Stimulated activated naive CD8-positive, alpha-beta T cell treated with anti-CD3 and anti-CD28 coated beads, Interleukin-15, amount 100 ng/mL, for 72 hours (primary cell): ENCODE measurements at regions not wholly inside any gene's neighbourhood (a gene's known extent, or its start where the extent isn't known, plus 50 kb on each side); places are given as distances from the start of the nearest gene placed in this dataset.

Source experiments
- ATAC-seq: fragments of 150-1000 bp; cut with Tn5 transposase; 2 replicates; pipeline ENCODE4 v1.10.0; 2021; ENCODE audit warnings: mild to moderate bottlenecking, moderate library complexity
- DNase-seq, 2 donors: peaks; one replicate each; pipeline ENCODE4 v3.0.0; 2021 to 2022
- H3K27ac Mint-ChIP-seq, 2 donors: one replicate each; pipeline ENCODE4 v1.8.0; 2022; ENCODE audit warnings: mild to moderate bottlenecking in 2 of 2, mixed read lengths in 2 of 2, moderate library complexity in 2 of 2
- H3K27me3 Mint-ChIP-seq: one replicate; pipeline ENCODE4 v1.8.0; 2022; ENCODE audit warnings: mixed read lengths
- H3K4me1 Mint-ChIP-seq: one replicate; pipeline ENCODE4 v1.8.0; 2022; ENCODE audit warnings: mild to moderate bottlenecking, mixed read lengths
- H3K4me3 Mint-ChIP-seq, 2 donors: one replicate each; pipeline ENCODE4 v1.8.0; 2022; ENCODE audit warnings: mild to moderate bottlenecking in 2 of 2, mixed read lengths in 2 of 2, moderate library complexity in 1 of 2
- H3K9me3 Mint-ChIP-seq, 2 donors: one replicate each; pipeline ENCODE4 v1.8.0; 2022; ENCODE audit warnings: mixed read lengths in 2 of 2

- Mint-ChIP-seq H3K9me3 (no peaks in the 10 kb centered on the region), H3K27ac (no peak overlapping the region), H3K4me3 (no peak overlapping the region), H3K27me3 (peaks cover 8% of the 10 kb centered on the region), H3K4me1 (peaks cover 3% of the 10 kb centered on the region)
- ATAC-seq (no peak), DNase-seq (no peak)
Observed at GRCh38 chr3:182708810-182709209, 84.5 kb upstream of the ATP11B start.

GRCh38 chr3:182709306-182709705, 84.0 kb upstream of the ATP11B start:
- Mint-ChIP-seq H3K4me1 (peaks cover 8% of the 10 kb centered on the region), H3K27me3 (peaks cover 7% of the 10 kb centered on the region), H3K27ac (no peak overlapping the region), H3K9me3 (no peaks in the 10 kb centered on the region), H3K4me3 (no peak overlapping the region)
- DNase-seq (no peak), ATAC-seq (no peak)

- Mint-ChIP-seq H3K27ac (no peak overlapping the region), H3K4me3 (no peak overlapping the region), H3K4me1 (peaks cover 11% of the 10 kb centered on the region), H3K27me3 (peaks cover 7% of the 10 kb centered on the region), H3K9me3 (no peaks in the 10 kb centered on the region)
- ATAC-seq (peak; percentile 67), DNase-seq (no peak)
Observed at GRCh38 chr3:182710557-182711157, 82.6 kb upstream of the ATP11B start.

GRCh38 chr3:182711261-182711683, 82.0 kb upstream of the ATP11B start:
- Mint-ChIP-seq H3K9me3 (no peaks in the 10 kb centered on the region), H3K4me3 (no peak overlapping the region), H3K4me1 (peaks cover 16% of the 10 kb centered on the region), H3K27ac (no peak overlapping the region), H3K27me3 (peaks cover 7% of the 10 kb centered on the region)
- ATAC-seq (no peak), DNase-seq (no peak)

- no peaks in the 10 kb centered on the region for H3K9me3 Mint-ChIP-seq
- peaks cover 20% of the 10 kb centered on the region for H3K4me1 Mint-ChIP-seq
- no peak overlapping the region for H3K27ac Mint-ChIP-seq
- H3K4me3 Mint-ChIP-seq, result no peak overlapping the region
- H3K27me3 Mint-ChIP-seq, result peaks cover 7% of the 10 kb centered on the region
- DNase-seq, result no peak
- ATAC-seq, result no peak
Observed at GRCh38 chr3:182711853-182712252, 81.5 kb upstream of the ATP11B start.

- Mint-ChIP-seq H3K9me3 (no peaks in the 10 kb centered on the region), H3K4me3 (no peak overlapping the region), H3K27ac (no peak overlapping the region), H3K27me3 (peaks cover 7% of the 10 kb centered on the region), H3K4me1 (peaks cover 20% of the 10 kb centered on the region)
- DNase-seq (no peak), ATAC-seq (no peak)
Observed at GRCh38 chr3:182713111-182713510, 80.2 kb upstream of the ATP11B start.

GRCh38 chr3:182713743-182714517, 79.4 kb upstream of the ATP11B start:
- DNase-seq, result no peak
- Mint-ChIP-seq H3K27ac (no peak overlapping the region), H3K27me3 (peaks cover 2% of the 10 kb centered on the region), H3K4me1 (peaks cover 20% of the 10 kb centered on the region), H3K4me3 (no peak overlapping the region), H3K9me3 (no peaks in the 10 kb centered on the region)
- peak; percentile 71 for ATAC-seq

GRCh38 chr3:182715006-182715405, 78.3 kb upstream of the ATP11B start:
- Mint-ChIP-seq H3K4me3 (no peak overlapping the region), H3K27me3 (no peaks in the 10 kb centered on the region), H3K4me1 (peaks cover 20% of the 10 kb centered on the region), H3K27ac (no peak overlapping the region), H3K9me3 (no peaks in the 10 kb centered on the region)
- DNase-seq, result no peak
- no peak for ATAC-seq

GRCh38 chr3:182716114-182716688, 77.1 kb upstream of the ATP11B start:
- peak overlapping the region in 1 of 2 donors; percentile 11 for H3K4me3 Mint-ChIP-seq
- no peak for DNase-seq
- ATAC-seq, result no peak
- peaks cover 20% of the 10 kb centered on the region for H3K4me1 Mint-ChIP-seq
- no peaks in the 10 kb centered on the region for H3K27me3 Mint-ChIP-seq
- H3K27ac Mint-ChIP-seq, result peak overlapping the region; percentile 79 to 89
- no peaks in the 10 kb centered on the region for H3K9me3 Mint-ChIP-seq

- no peak for DNase-seq
- Mint-ChIP-seq H3K4me3 (no peak overlapping the region), H3K27me3 (no peaks in the 10 kb centered on the region), H3K4me1 (peaks cover 20% of the 10 kb centered on the region), H3K27ac (no peak overlapping the region), H3K9me3 (no peaks in the 10 kb centered on the region)
- no peak for ATAC-seq
Observed at GRCh38 chr3:182717216-182717615, 76.1 kb upstream of the ATP11B start.

- no peak overlapping the region for H3K27ac Mint-ChIP-seq
- no peaks in the 10 kb centered on the region for H3K9me3 Mint-ChIP-seq
- H3K4me3 Mint-ChIP-seq, result no peak overlapping the region
- no peak for ATAC-seq
- H3K27me3 Mint-ChIP-seq, result no peaks in the 10 kb centered on the region
- no peak for DNase-seq
- no peaks in the 10 kb centered on the region for H3K4me1 Mint-ChIP-seq
Observed at GRCh38 chr3:182722907-182723306, 70.4 kb upstream of the ATP11B start.

- ATAC-seq, result no peak
- no peaks in the 10 kb centered on the region for H3K27me3 Mint-ChIP-seq
Observed at GRCh38 chr3:182723596-182723995, 69.7 kb upstream of the ATP11B start.

GRCh38 chr3:182725372-182726251, 67.7 kb upstream of the ATP11B start:
- no peaks in the 10 kb centered on the region for H3K9me3 Mint-ChIP-seq
- H3K27me3 Mint-ChIP-seq, result no peaks in the 10 kb centered on the region
- DNase-seq (no peak), ATAC-seq (no peak)
- H3K4me1 Mint-ChIP-seq, result peaks cover 10% of the 10 kb centered on the region
- no peak overlapping the region for H3K4me3 Mint-ChIP-seq
- H3K27ac Mint-ChIP-seq, result peak overlapping the region in 1 of 2 donors; percentile 61

More at GRCh38 chr3:182723596-182723995, 69.7 kb upstream of the ATP11B start:
- Mint-ChIP-seq H3K4me3 (no peak overlapping the region), H3K9me3 (no peaks in the 10 kb centered on the region), H3K4me1 (no peaks in the 10 kb centered on the region), H3K27ac (no peak overlapping the region)
- no peak for DNase-seq

GRCh38 chr3:182726258-182727142, 66.8 kb upstream of the ATP11B start:
- no peak overlapping the region for H3K4me3 Mint-ChIP-seq
- no peak overlapping the region for H3K27ac Mint-ChIP-seq
- no peaks in the 10 kb centered on the region for H3K9me3 Mint-ChIP-seq
- H3K4me1 Mint-ChIP-seq, result peaks cover 12% of the 10 kb centered on the region
- H3K27me3 Mint-ChIP-seq, result no peaks in the 10 kb centered on the region
- ATAC-seq (no peak), DNase-seq (no peak)

GRCh38 chr3:182728238-182728637, 65.1 kb upstream of the ATP11B start:
- H3K4me1 Mint-ChIP-seq, result peaks cover 25% of the 10 kb centered on the region
- H3K27me3 Mint-ChIP-seq, result no peaks in the 10 kb centered on the region
- ATAC-seq (no peak), DNase-seq (no peak)
- no peak overlapping the region for H3K27ac Mint-ChIP-seq
- no peaks in the 10 kb centered on the region for H3K9me3 Mint-ChIP-seq
- H3K4me3 Mint-ChIP-seq, result no peak overlapping the region
